ENCODE measurements at regions not wholly inside any gene's neighbourhood (a gene's known extent, or its start where the extent isn't known, plus 50 kb on each side); places are given as distances from the start of the nearest gene placed in this dataset.

DNA sequence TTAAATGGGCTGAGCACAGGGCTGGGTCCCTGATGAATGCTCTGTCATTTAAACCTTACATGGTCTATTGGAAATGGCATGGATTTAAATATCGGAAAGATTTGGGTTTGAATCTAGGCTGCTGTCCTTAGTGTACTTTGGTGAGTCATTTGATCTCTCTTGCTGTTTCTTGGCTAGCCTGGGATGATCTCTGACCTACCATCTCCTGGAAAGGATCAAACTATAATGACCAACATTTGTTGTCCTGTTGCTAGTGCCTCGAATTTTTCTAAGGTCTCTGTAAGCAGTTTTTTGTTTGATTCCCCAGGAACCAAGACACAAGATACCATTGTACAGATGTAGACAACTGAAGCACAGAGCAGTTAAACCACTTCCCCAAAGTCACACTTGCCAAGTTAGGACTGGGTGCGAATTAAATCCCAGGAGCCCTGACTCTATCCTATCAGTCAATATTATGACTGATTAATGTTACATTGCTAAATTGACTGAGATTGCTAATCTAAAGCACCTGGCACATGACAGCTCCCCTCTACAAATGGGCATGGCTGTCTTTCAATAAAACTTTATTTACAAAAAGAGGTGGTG, 244.9 kb upstream of the MCTP2 start:
- TF ChIP-seq CTCF (IDR thresholded peaks at IDR 0.05): no peak
- TF ChIP-seq POLR2A (IDR thresholded peaks at IDR 0.05): no peak
